ENCODE measurements at regions not wholly inside any gene's neighbourhood (a gene's known extent, or its start where the extent isn't known, plus 50 kb on each side); places are given as distances from the start of the nearest gene placed in this dataset.

DNA sequence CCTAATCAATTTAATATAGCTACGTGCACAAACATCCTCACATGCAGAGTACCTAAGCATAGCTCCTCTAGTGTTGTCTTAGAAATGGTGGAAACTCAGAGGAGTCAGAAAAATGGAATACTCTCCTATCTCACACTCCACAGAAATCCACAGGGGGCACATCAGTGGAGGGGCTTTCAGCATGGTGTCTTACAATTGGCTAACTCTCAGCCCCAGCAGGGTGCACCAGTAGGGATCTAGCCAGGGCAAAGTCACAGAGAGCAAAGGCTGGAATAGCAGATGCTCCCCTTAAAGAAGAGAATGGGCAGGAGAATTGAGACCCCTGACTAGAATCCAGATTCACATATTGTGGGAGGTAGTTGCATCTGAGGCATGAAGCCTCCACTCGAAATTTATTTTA, 135.7 kb downstream of the MAIP1 start:
- Histone ChIP-seq H3K4me2 (ENCODE audit: low read length) (no peak overlapping the region), H3K9me3 (ENCODE audit: low read length) (no peaks in the 10 kb centered on the region), H3K36me3 (ENCODE audit: insufficient read depth, low read length) (no peaks in the 10 kb centered on the region), H3K4me3 (ENCODE audit: low read depth, low read length, poor library complexity, severe bottlenecking) (no peak overlapping the region), H3K4me1 (ENCODE audit: insufficient read depth, low read length, severe bottlenecking) (no peaks in the 10 kb centered on the region), H3K79me2 (ENCODE audit: insufficient read depth, low read length) (no peaks in the 10 kb centered on the region), H3K27me3 (ENCODE audit: insufficient read depth, low read length) (no peaks in the 10 kb centered on the region), H4K20me1 (ENCODE audit: insufficient read depth, low read length) (no peaks in the 10 kb centered on the region), H3F3A (ENCODE audit: insufficient read depth, low read length) (no peaks in the 10 kb centered on the region), H2AFZ (ENCODE audit: low read length) (no peak overlapping the region), H3K9ac (ENCODE audit: low read length) (no peak overlapping the region), H3K9me2 (ENCODE audit: low read depth, low read length) (no peaks in the 10 kb centered on the region), H3K27ac (ENCODE audit: low read depth, low read length, poor library complexity, severe bottlenecking) (no peak overlapping the region)
- no peak for TF ChIP-seq CTCF (IDR thresholded peaks at IDR 0.05; ENCODE audit: low read length)
- no peak for TF ChIP-seq EZH2 (IDR thresholded peaks at IDR 0.05; ENCODE audit: borderline replicate concordance, low read length)

DNA sequence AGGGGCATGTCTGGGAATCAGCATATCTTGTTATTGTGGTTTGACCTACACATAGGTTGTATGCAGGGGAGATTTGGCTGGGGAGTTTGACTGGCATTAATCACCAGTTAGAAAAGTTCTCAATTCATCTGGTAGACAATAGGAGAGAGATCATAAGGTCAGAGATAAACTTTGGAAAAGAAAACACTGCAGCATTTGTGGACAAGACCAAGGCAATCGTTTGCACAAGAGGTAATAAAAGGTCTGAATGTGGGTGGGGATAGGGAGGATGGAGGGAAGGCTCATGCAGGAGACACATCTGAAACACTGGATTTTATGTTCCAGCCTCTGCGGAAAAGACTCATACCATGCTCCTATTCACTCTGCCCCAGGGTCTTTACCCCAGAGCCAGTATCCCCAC, 136.9 kb downstream of the MAIP1 start:
- no peaks in the 10 kb centered on the region for H3K9me2 ChIP-seq (ENCODE audit: low read depth, low read length)
- H2AFZ ChIP-seq (ENCODE audit: low read length): no peak overlapping the region

GRCh38 chr2:200095436-200095835, 140.1 kb downstream of the MAIP1 start:
- Histone ChIP-seq H3K27ac (ENCODE audit: low read depth, low read length, poor library complexity, severe bottlenecking) (no peak overlapping the region), H4K20me1 (ENCODE audit: insufficient read depth, low read length) (no peaks in the 10 kb centered on the region), H3F3A (ENCODE audit: insufficient read depth, low read length) (no peaks in the 10 kb centered on the region), H3K27me3 (ENCODE audit: insufficient read depth, low read length) (no peaks in the 10 kb centered on the region), H3K4me1 (ENCODE audit: insufficient read depth, low read length, severe bottlenecking) (no peaks in the 10 kb centered on the region), H3K9me2 (ENCODE audit: low read depth, low read length) (no peaks in the 10 kb centered on the region), H3K36me3 (ENCODE audit: insufficient read depth, low read length) (no peaks in the 10 kb centered on the region), H2AFZ (ENCODE audit: low read length) (no peak overlapping the region), H3K9me3 (ENCODE audit: low read length) (no peaks in the 10 kb centered on the region), H3K4me3 (ENCODE audit: low read depth, low read length, poor library complexity, severe bottlenecking) (no peak overlapping the region), H3K9ac (ENCODE audit: low read length) (no peak overlapping the region), H3K79me2 (ENCODE audit: insufficient read depth, low read length) (no peaks in the 10 kb centered on the region), H3K4me2 (ENCODE audit: low read length) (no peak overlapping the region)
- TF ChIP-seq EZH2 (IDR thresholded peaks at IDR 0.05; ENCODE audit: borderline replicate concordance, low read length): no peak
- no peak for TF ChIP-seq CTCF (IDR thresholded peaks at IDR 0.05; ENCODE audit: low read length)

More for the DNA sequence above, 136.9 kb downstream of the MAIP1 start:
- Histone ChIP-seq H3K27ac (ENCODE audit: low read depth, low read length, poor library complexity, severe bottlenecking) (no peak overlapping the region), H3K4me2 (ENCODE audit: low read length) (no peak overlapping the region), H3K27me3 (ENCODE audit: insufficient read depth, low read length) (no peaks in the 10 kb centered on the region), H3K4me3 (ENCODE audit: low read depth, low read length, poor library complexity, severe bottlenecking) (no peak overlapping the region), H3K9me3 (ENCODE audit: low read length) (no peaks in the 10 kb centered on the region), H3K36me3 (ENCODE audit: insufficient read depth, low read length) (no peaks in the 10 kb centered on the region), H4K20me1 (ENCODE audit: insufficient read depth, low read length) (no peaks in the 10 kb centered on the region), H3F3A (ENCODE audit: insufficient read depth, low read length) (no peaks in the 10 kb centered on the region), H3K9ac (ENCODE audit: low read length) (no peak overlapping the region), H3K79me2 (ENCODE audit: insufficient read depth, low read length) (no peaks in the 10 kb centered on the region), H3K4me1 (ENCODE audit: insufficient read depth, low read length, severe bottlenecking) (no peaks in the 10 kb centered on the region)
- no peak for TF ChIP-seq CTCF (IDR thresholded peaks at IDR 0.05; ENCODE audit: low read length)
- TF ChIP-seq EZH2 (IDR thresholded peaks at IDR 0.05; ENCODE audit: borderline replicate concordance, low read length): no peak

Data from OCI-LY1 (cell line).